GM10266 (cell line): ENCODE measurements at regions not wholly inside any gene's neighbourhood (a gene's known extent, or its start where the extent isn't known, plus 50 kb on each side); places are given as distances from the start of the nearest gene placed in this dataset.

ENCODE experiments used
- DNase-seq: peaks from one replicate; pipeline ENCODE4 v3.0.0; 2012; ENCODE audit errors: extremely low spot score
- CTCF ChIP-seq: IDR thresholded peaks from 2 replicates; pipeline ENCODE4 v1.5.1; 2012; ENCODE audit warnings: mild to moderate bottlenecking, low read depth; ENCODE audit not compliant: control insufficient read depth, insufficient read depth; ENCODE audit errors: missing control alignments

DNA sequence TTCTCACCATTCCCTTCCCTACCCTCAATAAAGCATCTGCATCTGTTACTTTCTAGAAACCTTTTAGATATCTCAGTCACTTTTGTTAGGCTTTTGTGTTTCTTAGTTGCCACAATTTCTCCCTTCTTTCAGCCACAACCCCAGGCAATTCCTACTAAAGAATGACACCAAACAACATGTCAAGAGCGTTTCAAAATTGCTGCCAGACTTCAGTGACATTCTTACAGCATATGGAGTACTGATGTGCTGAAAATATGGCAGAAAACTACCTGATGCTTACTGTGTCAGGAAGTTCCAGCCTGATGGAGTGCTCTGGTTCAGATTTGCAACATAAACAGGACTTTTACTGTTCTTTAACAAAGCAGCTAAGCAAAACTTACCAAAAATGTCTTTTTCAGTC lies 957.7 kb upstream of the POU3F3 start:
- no peak for TF ChIP-seq CTCF
- DNase-seq = no peak

DNA sequence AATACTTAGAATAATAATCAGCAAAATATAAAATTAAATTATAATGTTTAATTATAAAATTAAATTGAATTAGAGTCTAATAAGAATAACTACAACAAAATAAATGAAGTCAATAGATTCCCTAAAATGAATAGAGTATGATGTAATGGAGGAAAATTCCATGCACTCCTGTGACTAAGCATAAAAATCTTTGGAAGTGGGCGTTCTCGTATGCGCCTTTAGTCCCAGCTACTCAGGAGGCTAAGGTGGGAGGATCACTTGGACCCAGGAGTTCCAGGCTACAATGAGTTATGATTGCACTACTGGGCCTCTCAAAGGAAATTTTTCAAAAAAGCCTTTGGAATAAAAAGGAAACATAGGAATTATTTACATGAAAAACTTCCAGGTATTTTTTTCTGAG lies 955.4 kb upstream of the POU3F3 start:
- DNase-seq = no peak

GRCh38 chr2:103902347-103902746 lies 951.6 kb upstream of the POU3F3 start:
- DNase-seq = no peak
- TF ChIP-seq CTCF = no peak

More for the DNA sequence above, 955.4 kb upstream of the POU3F3 start:
- no peak for TF ChIP-seq CTCF

GRCh38 chr2:103921161-103921560 lies 932.8 kb upstream of the POU3F3 start:
- DNase-seq = no peak
- no peak for TF ChIP-seq CTCF

DNA sequence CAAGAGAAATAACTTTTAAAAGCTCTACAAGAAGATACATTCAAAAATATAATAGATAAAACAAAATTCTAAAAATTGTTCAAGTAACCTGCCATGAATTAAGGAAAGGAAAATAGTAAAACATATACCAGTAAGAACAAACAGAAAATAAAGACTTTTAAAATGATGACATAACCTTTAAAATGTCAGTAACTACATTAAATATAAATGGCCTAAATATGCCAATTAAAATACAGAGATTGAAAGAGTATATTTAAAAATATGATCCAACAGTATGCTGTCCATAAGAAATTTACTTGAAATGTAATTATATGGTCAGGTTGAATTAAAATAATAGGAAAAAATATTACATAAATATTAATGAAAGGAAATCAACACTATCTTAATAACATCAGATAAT lies 911.7 kb upstream of the POU3F3 start:
- no peak for DNase-seq
- no peak for TF ChIP-seq CTCF

GRCh38 chr2:103945083-103945482 lies 908.8 kb upstream of the POU3F3 start:
- no peak for DNase-seq
- TF ChIP-seq CTCF = no peak

DNA sequence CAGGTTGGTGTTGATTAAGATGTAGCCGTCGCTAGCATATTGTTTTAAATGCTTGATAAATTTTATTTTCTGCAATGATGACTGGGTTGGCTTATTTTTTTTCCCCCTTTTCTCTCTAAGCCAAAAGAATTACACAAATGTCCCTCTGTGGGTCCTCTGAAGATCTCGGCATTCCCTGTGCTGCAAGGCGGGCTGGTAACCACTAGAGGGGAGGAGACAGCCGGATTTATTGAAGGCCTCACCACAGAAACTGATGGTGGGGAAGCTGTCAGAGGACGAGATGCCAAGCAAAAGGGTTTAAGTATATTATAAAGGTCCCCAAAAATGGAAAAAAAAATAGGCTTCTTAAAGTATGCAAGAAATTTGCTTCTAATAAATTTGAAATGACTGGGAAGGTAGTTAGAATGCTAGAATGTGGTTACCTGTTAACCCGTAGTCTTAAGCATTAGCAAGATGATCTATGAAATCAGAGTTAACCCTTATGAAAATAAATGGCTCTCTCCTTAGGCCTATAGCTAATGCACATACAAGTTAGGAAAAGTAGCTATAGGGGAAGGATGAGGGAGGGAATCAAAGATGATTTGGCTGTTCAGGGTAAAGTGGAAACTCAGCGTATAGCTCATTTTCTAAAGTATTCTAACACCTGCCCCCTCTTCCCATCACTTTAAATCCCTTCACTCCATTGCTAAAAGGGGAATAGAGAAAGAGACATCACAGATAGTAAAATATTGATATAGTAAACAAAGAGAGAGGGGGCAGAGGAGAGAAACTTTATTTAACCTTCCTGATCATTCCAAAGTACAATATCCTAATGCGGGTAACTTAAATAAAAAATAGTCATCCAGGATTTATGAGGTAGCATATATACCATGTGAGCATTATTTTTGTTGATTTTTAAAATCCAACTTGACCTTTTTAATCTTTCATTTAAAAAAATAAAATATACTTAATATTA lies 894.5 kb upstream of the POU3F3 start:
- peak; percentile 47 for TF ChIP-seq CTCF
- peak; percentile 3 for DNase-seq
